ENCODE measurements at regions not wholly inside any gene's neighbourhood (a gene's known extent, or its start where the extent isn't known, plus 50 kb on each side); places are given as distances from the start of the nearest gene placed in this dataset.

GRCh38 chr2:558302-558642 lies 118.9 kb downstream of the TMEM18 start:
- DNase-seq (ENCODE audit: low spot score in 2 of 2) (no peak), ATAC-seq (ENCODE audit: low read depth) (no peak)
- Mint-ChIP-seq H3K4me3 (no peak overlapping the region), H3K27ac (no peak overlapping the region), H3K4me1 (peaks cover 6% of the 10 kb centered on the region), H3K27me3 (peaks cover 8% of the 10 kb centered on the region), H3K36me3 (no peaks in the 10 kb centered on the region), H3K9me3 (no peaks in the 10 kb centered on the region)

GRCh38 chr2:557635-558301 lies 119.4 kb downstream of the TMEM18 start:
- peaks cover 8% of the 10 kb centered on the region for H3K27me3 Mint-ChIP-seq

DNA sequence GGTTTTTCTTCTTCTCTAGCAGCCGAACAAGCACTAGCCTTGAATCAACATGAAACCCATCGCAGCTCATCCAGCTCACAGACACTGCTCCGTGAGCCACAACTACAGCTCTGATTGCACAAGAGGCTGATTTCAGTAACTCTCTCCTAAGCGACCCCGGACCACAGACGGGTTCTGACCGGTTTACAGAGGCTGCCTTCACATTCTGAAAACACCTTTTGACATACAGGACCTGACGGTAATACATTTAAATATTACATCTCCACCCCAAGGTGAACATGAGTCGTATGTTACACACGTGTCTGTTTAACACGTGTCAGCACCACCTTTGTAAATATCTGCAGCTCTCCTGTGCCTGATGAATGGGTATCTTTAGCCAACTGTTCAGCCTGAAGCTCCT lies 120.7 kb downstream of the TMEM18 start:
- no peaks in the 10 kb centered on the region for H3K9me3 Mint-ChIP-seq
- H3K27me3 Mint-ChIP-seq = peaks cover 8% of the 10 kb centered on the region
- H3K36me3 Mint-ChIP-seq = no peaks in the 10 kb centered on the region

More at GRCh38 chr2:557635-558301, 119.4 kb downstream of the TMEM18 start:
- DNase-seq (ENCODE audit: low spot score in 2 of 2) = no peak
- ATAC-seq (ENCODE audit: low read depth) = no peak
- Mint-ChIP-seq H3K4me1 (peaks cover 11% of the 10 kb centered on the region), H3K4me3 (no peak overlapping the region), H3K36me3 (no peaks in the 10 kb centered on the region), H3K27ac (no peak overlapping the region), H3K9me3 (no peaks in the 10 kb centered on the region)

GRCh38 chr2:555164-555922 lies 121.9 kb downstream of the TMEM18 start:
- no peak for ATAC-seq (ENCODE audit: low read depth)
- Mint-ChIP-seq H3K4me1 (peaks cover 29% of the 10 kb centered on the region), H3K27ac (no peak overlapping the region), H3K9me3 (no peaks in the 10 kb centered on the region), H3K27me3 (peaks cover 8% of the 10 kb centered on the region), H3K36me3 (no peaks in the 10 kb centered on the region), H3K4me3 (no peak overlapping the region)
- no peak for DNase-seq (ENCODE audit: low spot score in 2 of 2)

More for the DNA sequence above, 120.7 kb downstream of the TMEM18 start:
- Mint-ChIP-seq H3K4me1 (peaks cover 17% of the 10 kb centered on the region), H3K27ac (no peak overlapping the region), H3K4me3 (no peak overlapping the region)
- no peak for ATAC-seq (ENCODE audit: low read depth)
- no peak for DNase-seq (ENCODE audit: low spot score in 2 of 2)

GRCh38 chr2:554444-554843 lies 122.8 kb downstream of the TMEM18 start:
- DNase-seq (ENCODE audit: low spot score in 2 of 2) (no peak), ATAC-seq (ENCODE audit: low read depth) (peak; percentile 54)
- no peaks in the 10 kb centered on the region for H3K9me3 Mint-ChIP-seq
- H3K4me3 Mint-ChIP-seq = no peak overlapping the region
- peaks cover 8% of the 10 kb centered on the region for H3K27me3 Mint-ChIP-seq
- H3K4me1 Mint-ChIP-seq = peaks cover 31% of the 10 kb centered on the region
- no peaks in the 10 kb centered on the region for H3K36me3 Mint-ChIP-seq
- peak overlapping the region; percentile 60 for H3K27ac Mint-ChIP-seq

DNA sequence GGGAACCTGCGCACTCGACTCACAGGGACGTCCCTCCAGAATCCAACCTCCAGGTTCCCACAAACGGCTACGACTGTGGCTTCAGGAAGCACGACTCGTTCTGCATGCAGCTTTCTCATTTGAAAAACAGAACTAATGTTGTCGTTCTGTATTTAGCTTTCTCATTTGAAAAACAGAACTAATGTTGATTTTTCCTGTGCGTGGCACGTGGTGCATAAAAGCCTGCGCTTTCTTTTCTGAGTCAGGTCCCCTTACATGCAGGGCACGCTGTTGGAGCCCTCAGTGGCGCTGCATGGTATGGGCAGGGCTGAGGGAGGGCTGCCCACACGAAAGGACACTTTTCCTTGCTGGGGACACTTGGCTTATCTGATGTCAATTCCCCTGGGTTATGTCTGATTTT lies 124.3 kb downstream of the TMEM18 start:
- peaks cover 31% of the 10 kb centered on the region for H3K4me1 Mint-ChIP-seq
- no peak for DNase-seq (ENCODE audit: low spot score in 2 of 2)
- no peak for ATAC-seq (ENCODE audit: low read depth)
- H3K9me3 Mint-ChIP-seq = no peaks in the 10 kb centered on the region
- H3K27ac Mint-ChIP-seq = peak overlapping the region; percentile 69
- no peaks in the 10 kb centered on the region for H3K36me3 Mint-ChIP-seq
- H3K27me3 Mint-ChIP-seq = peaks cover 3% of the 10 kb centered on the region
- peak overlapping the region; percentile 69 for H3K4me3 Mint-ChIP-seq

GRCh38 chr2:551621-552020 lies 125.6 kb downstream of the TMEM18 start:
- no peak overlapping the region for H3K4me3 Mint-ChIP-seq
- DNase-seq (ENCODE audit: low spot score in 2 of 2) (no peak), ATAC-seq (ENCODE audit: low read depth) (no peak)
- peaks cover 8% of the 10 kb centered on the region for H3K27me3 Mint-ChIP-seq
- no peaks in the 10 kb centered on the region for H3K36me3 Mint-ChIP-seq
- peak overlapping the region; percentile 80 for H3K27ac Mint-ChIP-seq
- H3K4me1 Mint-ChIP-seq = peaks cover 31% of the 10 kb centered on the region
- H3K9me3 Mint-ChIP-seq = no peaks in the 10 kb centered on the region

DNA sequence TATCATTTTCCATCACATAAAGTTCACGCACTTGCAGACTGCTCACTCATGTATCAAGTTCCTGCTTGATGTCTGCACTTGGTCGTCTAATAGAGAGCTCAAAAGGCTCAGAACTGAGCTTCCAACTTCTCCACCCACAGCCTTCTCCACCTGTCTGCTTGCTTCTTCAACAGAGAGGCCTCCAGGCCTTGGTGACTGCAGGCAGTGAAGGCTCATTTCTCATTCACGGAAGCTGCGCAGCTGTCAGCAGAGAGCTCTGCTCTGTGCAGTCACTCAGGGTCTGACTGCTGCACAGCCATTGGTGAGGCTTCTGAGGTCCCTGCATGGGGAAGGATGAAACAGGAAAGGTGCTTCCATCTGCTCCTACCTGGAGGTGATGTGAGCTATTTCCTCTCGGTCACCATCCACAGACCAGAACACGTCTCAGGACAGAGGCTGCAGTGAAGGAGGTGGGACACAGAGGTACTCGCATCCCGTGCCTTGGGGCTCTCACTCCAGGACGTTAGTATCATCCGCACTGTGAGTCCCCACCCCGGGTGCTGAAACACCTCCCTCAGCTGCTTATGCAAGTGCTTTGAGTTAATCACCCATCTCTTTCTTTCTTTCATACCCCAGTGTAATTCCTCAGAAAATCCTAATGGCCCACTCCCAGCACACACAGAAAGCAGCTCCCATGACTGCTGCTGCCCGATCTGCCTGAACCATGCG lies 126.2 kb downstream of the TMEM18 start:
- ATAC-seq (ENCODE audit: low read depth) (peak; percentile 84), DNase-seq (ENCODE audit: low spot score in 2 of 2) (peak in 1 of 2 donors; percentile 11)
- H3K27ac Mint-ChIP-seq = peak overlapping the region; percentile 80
- H3K9me3 Mint-ChIP-seq = no peaks in the 10 kb centered on the region
- peak overlapping the region; percentile 14 for H3K4me3 Mint-ChIP-seq
- H3K36me3 Mint-ChIP-seq = no peaks in the 10 kb centered on the region
- peaks cover 31% of the 10 kb centered on the region for H3K4me1 Mint-ChIP-seq
- peaks cover 9% of the 10 kb centered on the region for H3K27me3 Mint-ChIP-seq

DNA sequence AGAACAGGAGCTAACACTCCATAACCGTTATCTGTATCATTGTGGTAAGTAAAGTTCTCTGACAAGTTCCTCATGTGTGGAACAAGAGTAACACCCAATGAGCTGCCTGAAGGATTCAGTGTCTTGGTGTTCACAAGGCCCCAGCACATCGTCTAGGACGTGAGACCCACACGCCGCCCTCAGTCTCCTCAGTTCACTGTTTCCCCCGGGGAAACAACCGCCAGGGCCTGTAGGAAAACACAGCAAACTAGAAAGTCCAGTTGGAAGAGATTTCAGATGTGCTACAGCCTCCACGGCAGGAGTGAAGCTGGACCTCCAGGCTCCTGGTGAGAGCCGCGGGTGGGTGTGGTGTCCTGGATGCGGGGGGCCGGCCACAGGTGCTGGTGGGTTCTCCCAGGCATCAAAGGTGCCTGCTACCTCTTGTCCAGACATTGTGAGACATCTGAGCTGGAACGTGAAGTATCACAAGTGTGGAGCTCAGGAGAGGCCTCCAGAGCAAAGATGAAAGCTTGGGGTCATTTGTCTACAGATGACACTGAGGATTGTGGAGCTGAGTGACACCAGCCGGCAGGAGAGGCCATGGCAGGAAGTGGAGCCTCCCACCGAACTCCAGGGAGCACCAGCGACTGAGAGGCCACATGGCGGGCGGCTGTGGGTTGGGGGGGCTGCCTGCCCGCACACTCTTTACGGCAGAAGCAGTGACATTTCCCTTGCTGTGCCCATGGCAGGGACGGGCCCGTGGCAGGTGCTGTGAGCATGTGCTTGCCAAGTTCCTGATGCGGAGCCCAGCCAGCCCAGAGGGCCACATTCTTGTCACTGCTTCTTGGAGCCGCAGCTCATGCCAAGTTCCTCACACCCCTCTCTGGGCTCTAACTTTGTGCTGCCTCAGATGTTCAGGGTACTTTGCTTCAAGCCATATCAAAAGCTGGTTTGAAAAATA lies 131.2 kb downstream of the TMEM18 start:
- H3K27me3 Mint-ChIP-seq = peaks cover 17% of the 10 kb centered on the region
- H3K36me3 Mint-ChIP-seq = no peaks in the 10 kb centered on the region
- DNase-seq (ENCODE audit: low spot score in 2 of 2) (no peak), ATAC-seq (ENCODE audit: low read depth) (no peak)
- H3K4me1 Mint-ChIP-seq = peaks cover 8% of the 10 kb centered on the region
- no peak overlapping the region for H3K4me3 Mint-ChIP-seq
- H3K27ac Mint-ChIP-seq = peak overlapping the region; percentile 9
- no peaks in the 10 kb centered on the region for H3K9me3 Mint-ChIP-seq

DNA sequence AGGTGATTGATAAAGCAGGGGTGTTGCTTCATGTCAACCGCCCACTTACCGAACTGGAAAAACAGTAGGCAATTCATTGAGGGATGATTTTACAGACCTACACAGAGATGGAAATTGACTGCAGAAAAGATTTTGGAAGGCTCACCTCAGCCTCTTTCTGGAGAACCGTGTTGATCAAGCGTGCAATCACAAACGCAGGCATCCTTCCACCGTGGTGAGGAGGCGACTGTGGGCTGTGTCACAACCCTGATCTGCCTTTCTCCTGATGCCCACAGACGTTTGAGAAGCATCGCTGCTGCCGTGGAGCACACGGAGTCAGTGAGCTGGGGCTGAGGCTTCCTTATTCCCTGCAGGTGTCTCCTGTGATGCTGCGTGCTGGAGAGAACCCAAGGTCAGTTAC lies 132.0 kb downstream of the TMEM18 start:
- Mint-ChIP-seq H3K4me3 (no peak overlapping the region), H3K27me3 (peaks cover 17% of the 10 kb centered on the region), H3K4me1 (peaks cover under 1% of the 10 kb centered on the region), H3K36me3 (no peaks in the 10 kb centered on the region), H3K9me3 (no peaks in the 10 kb centered on the region), H3K27ac (no peak overlapping the region)
- ATAC-seq (ENCODE audit: low read depth) (no peak), DNase-seq (ENCODE audit: low spot score in 2 of 2) (no peak)

- Mint-ChIP-seq H3K9me3 (peaks cover 7% of the 10 kb centered on the region), H3K36me3 (peaks cover 2% of the 10 kb centered on the region), H3K27me3 (peaks cover 6% of the 10 kb centered on the region), H3K4me1 (no peaks in the 10 kb centered on the region), H3K27ac (no peak overlapping the region), H3K4me3 (no peak overlapping the region)
- no peak for ATAC-seq (ENCODE audit: low read depth)
- no peak for DNase-seq (ENCODE audit: low spot score in 2 of 2)
Observed at GRCh38 chr2:538646-539045, 138.6 kb downstream of the TMEM18 start.

DNA sequence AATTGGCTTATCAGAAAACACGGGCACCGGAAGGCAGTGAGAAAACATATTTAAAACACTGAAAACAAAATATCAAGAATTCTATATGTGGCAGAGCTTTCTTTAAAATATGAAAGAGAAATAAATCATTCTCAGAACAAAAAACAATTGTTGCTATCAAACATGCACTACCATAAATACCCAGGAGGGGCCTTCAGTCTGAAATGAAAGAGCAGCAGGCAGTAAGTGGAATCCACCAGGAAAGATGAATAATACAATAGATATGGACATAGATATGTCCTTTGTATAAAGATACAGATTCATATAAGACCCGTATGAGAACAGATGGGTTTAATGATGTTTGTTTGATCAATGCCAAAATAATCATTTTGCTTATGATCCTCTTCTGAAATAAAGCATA lies 142.0 kb downstream of the TMEM18 start:
- Mint-ChIP-seq H3K27me3 (peaks cover 5% of the 10 kb centered on the region), H3K4me1 (no peaks in the 10 kb centered on the region), H3K36me3 (peaks cover 3% of the 10 kb centered on the region), H3K4me3 (no peak overlapping the region), H3K27ac (no peak overlapping the region), H3K9me3 (peaks cover 9% of the 10 kb centered on the region)
- ATAC-seq (ENCODE audit: low read depth) = no peak
- DNase-seq (ENCODE audit: low spot score in 2 of 2) = no peak

DNA sequence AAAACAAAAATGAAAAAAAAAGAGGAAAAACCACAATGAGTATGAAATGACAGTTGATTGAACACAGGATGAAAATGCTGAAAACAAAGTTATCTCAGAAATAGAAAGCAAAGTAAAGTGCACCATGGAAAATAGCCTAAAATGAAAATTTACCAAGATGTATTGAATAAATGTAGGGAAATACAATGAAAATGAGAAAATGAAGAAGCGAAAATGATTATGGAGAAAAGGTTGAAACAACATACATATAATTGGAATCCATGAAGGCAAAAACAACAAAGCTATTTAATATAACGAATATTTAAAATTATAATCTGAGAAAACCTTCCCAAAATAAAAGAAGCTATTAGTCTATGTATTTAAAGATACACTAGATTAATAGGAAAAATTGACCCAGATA lies 147.4 kb downstream of the TMEM18 start:
- H3K4me3 Mint-ChIP-seq = no peak overlapping the region
- peaks cover 5% of the 10 kb centered on the region for H3K27me3 Mint-ChIP-seq
- H3K4me1 Mint-ChIP-seq = no peaks in the 10 kb centered on the region
- ATAC-seq (ENCODE audit: low read depth) (no peak), DNase-seq (ENCODE audit: low spot score in 2 of 2) (no peak)
- H3K36me3 Mint-ChIP-seq = peaks cover 3% of the 10 kb centered on the region
- H3K27ac Mint-ChIP-seq = no peak overlapping the region
- peaks cover 4% of the 10 kb centered on the region for H3K9me3 Mint-ChIP-seq
